Lung (tissue), 11 donors: ENCODE measurements at regions not wholly inside any gene's neighbourhood (a gene's known extent, or its start where the extent isn't known, plus 50 kb on each side); places are given as distances from the start of the nearest gene placed in this dataset.

Experiments
- ATAC-seq: fragments of 200-7000 bp; cut with Tn5 transposase; one replicate; pipeline ENCODE4 v1.9.1; 2020; ENCODE audit warnings: moderate number of reproducible peaks; ENCODE audit not compliant: insufficient read depth, low FRiP score
- DNase-seq, 3 donors: peaks; one replicate each; pipeline ENCODE4 v3.0.0-alpha.2; 2013 to 2017
- H3K27ac ChIP-seq, 2 donors: one replicate each; pipeline ENCODE4 v1.5.1; 2013; ENCODE audit warnings: mild to moderate bottlenecking in 2 of 2, moderate library complexity in 2 of 2, control low read depth in 1 of 2, inconsistent platforms in 1 of 2, low read depth in 1 of 2, low read length in 1 of 2
- H3K27me3 ChIP-seq, 3 donors: one replicate each; pipeline ENCODE4 v1.5.1; 2013; ENCODE audit warnings: low read length in 2 of 3; ENCODE audit not compliant: control insufficient read depth in 3 of 3, insufficient read depth in 3 of 3
- H3K36me3 ChIP-seq, 4 donors: one replicate each; pipeline ENCODE4 v1.5.1; 2013; ENCODE audit warnings: low read length in 4 of 4, mild to moderate bottlenecking in 1 of 4, moderate library complexity in 1 of 4; ENCODE audit not compliant: control insufficient read depth in 4 of 4, insufficient read depth in 4 of 4
- H3K4me1 ChIP-seq, 5 donors: one replicate each; pipeline ENCODE4 v1.5.1; 2013; ENCODE audit warnings: low read length in 5 of 5, mild to moderate bottlenecking in 2 of 5, moderate library complexity in 1 of 5; ENCODE audit not compliant: control insufficient read depth in 5 of 5, insufficient read depth in 5 of 5
- H3K4me3 ChIP-seq: one replicate; pipeline ENCODE4 v1.5.1; 2013; ENCODE audit warnings: mild to moderate bottlenecking, control low read depth, moderate library complexity
- H3K9ac ChIP-seq, 2 donors: one replicate each; pipeline ENCODE4 v1.5.1; 2013; ENCODE audit warnings: low read length in 2 of 2, control low read depth in 1 of 2; ENCODE audit not compliant: insufficient read depth in 1 of 2
- H3K9me3 ChIP-seq, 4 donors: one replicate each; pipeline ENCODE4 v1.5.1; 2013; ENCODE audit warnings: low read length in 3 of 4, mild to moderate bottlenecking in 1 of 4, moderate library complexity in 1 of 4; ENCODE audit not compliant: control insufficient read depth in 4 of 4, insufficient read depth in 3 of 4
- CTCF ChIP-seq: IDR thresholded peaks from 2 replicates; pipeline ENCODE4 v1.5.1; 2012; ENCODE audit warnings: mild to moderate bottlenecking; ENCODE audit errors: control extremely low read depth, extremely low read depth
- WGBS, 2 donors: extraction: QIAGEN DNeasy Blood & Tissue Kit; methylation state at CpG; one replicate each; pipeline ENCODE4 v1.1.7; 2013; 5-methylcytosine and 5-hydroxymethylcytosine counted together
- donor health status: control.
- donor health status: control.
- donor health status: Bipolar disorder and iron deficiency.
- donor health status: healthy.
- donor health status: DM: yes; HTN: yes; CAD: no.

- TF ChIP-seq CTCF, result no peak
- Histone ChIP-seq H3K27me3 (no peaks in the 10 kb centered on the region), H3K4me3 (no peak overlapping the region), H3K36me3 (no peaks in the 10 kb centered on the region), H3K4me1 (peaks cover 0 to 6% (median 0%) of the 10 kb centered on the region in 5 donors), H3K27ac (peak overlapping the region in 1 of 2 donors; percentile 16), H3K9ac (no peak overlapping the region), H3K9me3 (peaks cover 0 to 2% (median 0%) of the 10 kb centered on the region in 4 donors)
- no peak for DNase-seq
- ATAC-seq, result no peak
- 56 to 57% methylated on average over 4 of the region's 4 CpGs for WGBS, 2 donors
Observed at GRCh38 chr1:82400521-82400920, 599.8 kb downstream of the ADGRL2 start.

- Histone ChIP-seq H3K36me3 (no peaks in the 10 kb centered on the region), H3K27me3 (no peaks in the 10 kb centered on the region), H3K27ac (no peak overlapping the region), H3K9ac (no peak overlapping the region), H3K4me3 (no peak overlapping the region), H3K9me3 (peaks cover 0 to 2% (median 0%) of the 10 kb centered on the region in 4 donors), H3K4me1 (peaks cover 0 to 11% (median 0%) of the 10 kb centered on the region in 5 donors)
- no peak for DNase-seq
- TF ChIP-seq CTCF, result no peak
- no peak for ATAC-seq
Observed at GRCh38 chr1:82399093-82399492, 598.4 kb downstream of the ADGRL2 start.

- TF ChIP-seq CTCF, result no peak
- H3K27me3 ChIP-seq, result no peaks in the 10 kb centered on the region
- H3K9ac ChIP-seq, result no peak overlapping the region
- no peak for ATAC-seq
- no peaks in the 10 kb centered on the region for H3K36me3 ChIP-seq
- peaks cover 0 to 18% (median 0%) of the 10 kb centered on the region in 5 donors for H3K4me1 ChIP-seq
- H3K27ac ChIP-seq, result no peak overlapping the region
- peaks cover 0 to under 1% (median 0%) of the 10 kb centered on the region in 4 donors for H3K9me3 ChIP-seq
- no peak for DNase-seq
- no peak overlapping the region for H3K4me3 ChIP-seq
Observed at GRCh38 chr1:82398357-82398756, 597.6 kb downstream of the ADGRL2 start.

- Histone ChIP-seq H3K9ac (no peak overlapping the region), H3K4me1 (peaks cover 0 to 37% (median 0%) of the 10 kb centered on the region in 5 donors), H3K4me3 (no peak overlapping the region), H3K27me3 (no peaks in the 10 kb centered on the region), H3K9me3 (no peaks in the 10 kb centered on the region), H3K27ac (no peak overlapping the region), H3K36me3 (no peaks in the 10 kb centered on the region)
- peak in 2 of 3 donors; percentile 36 to 47 for DNase-seq
- no peak for TF ChIP-seq CTCF
- 35 to 59% methylated on average over 4 of the region's 4 CpGs for WGBS, 2 donors
- ATAC-seq, result no peak
Observed at GRCh38 chr1:82395440-82395839, 594.7 kb downstream of the ADGRL2 start.
